ENCODE measurements at regions not wholly inside any gene's neighbourhood (a gene's known extent, or its start where the extent isn't known, plus 50 kb on each side); places are given as distances from the start of the nearest gene placed in this dataset.

DNA sequence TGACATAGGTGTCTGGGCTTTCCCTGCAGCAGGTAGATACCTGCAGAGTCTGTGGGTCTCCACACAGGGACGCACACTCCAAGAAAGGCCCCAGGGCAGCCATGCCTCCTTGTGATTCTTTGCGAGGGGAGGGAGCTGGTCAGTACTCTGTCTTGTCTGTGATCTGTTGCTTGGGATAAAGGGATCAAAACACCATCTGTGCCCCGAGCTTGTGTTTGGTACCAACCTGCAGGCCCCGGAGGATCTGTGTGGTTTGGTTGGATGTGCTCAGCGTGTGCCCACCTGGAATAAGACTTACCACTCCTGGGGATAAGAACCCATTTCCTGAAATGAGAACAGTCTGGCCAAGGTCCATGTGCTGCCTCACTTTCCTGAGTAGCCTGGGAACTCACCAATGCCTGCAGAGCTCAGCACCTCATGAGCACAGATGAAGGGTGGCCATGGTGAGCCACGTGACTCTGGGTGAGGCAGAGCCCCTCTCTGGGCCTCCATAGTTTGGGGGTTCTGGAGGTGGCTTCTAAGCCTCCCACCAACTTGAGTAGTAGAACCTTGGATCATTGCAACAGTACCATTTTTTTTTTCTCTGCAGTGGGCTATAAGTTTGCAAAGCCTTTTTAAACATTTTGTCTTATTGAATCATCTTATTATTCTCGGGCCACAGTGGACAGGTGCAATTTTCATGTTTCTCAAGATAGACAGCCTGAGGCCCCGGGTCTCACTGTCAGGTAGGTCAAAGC lies 134.8 kb downstream of the DDX1 start:
- TF ChIP-seq, protein P1, sequence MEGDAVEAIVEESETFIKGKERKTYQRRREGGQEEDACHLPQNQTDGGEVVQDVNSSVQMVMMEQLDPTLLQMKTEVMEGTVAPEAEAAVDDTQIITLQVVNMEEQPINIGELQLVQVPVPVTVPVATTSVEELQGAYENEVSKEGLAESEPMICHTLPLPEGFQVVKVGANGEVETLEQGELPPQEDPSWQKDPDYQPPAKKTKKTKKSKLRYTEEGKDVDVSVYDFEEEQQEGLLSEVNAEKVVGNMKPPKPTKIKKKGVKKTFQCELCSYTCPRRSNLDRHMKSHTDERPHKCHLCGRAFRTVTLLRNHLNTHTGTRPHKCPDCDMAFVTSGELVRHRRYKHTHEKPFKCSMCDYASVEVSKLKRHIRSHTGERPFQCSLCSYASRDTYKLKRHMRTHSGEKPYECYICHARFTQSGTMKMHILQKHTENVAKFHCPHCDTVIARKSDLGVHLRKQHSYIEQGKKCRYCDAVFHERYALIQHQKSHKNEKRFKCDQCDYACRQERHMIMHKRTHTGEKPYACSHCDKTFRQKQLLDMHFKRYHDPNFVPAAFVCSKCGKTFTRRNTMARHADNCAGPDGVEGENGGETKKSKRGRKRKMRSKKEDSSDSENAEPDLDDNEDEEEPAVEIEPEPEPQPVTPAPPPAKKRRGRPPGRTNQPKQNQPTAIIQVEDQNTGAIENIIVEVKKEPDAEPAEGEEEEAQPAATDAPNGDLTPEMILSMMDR (IDR thresholded peaks at IDR 0.05) = no peak
- TF ChIP-seq POLR2AphosphoS5 (IDR thresholded peaks at IDR 0.05) = no peak
- TF ChIP-seq POLR2A (IDR thresholded peaks at IDR 0.05; ENCODE audit: low read depth) = no peak

All from esophagus muscularis mucosa (tissue), 3 donors.